GM21723 (cell line): ENCODE measurements at regions not wholly inside any gene's neighbourhood (a gene's known extent, or its start where the extent isn't known, plus 50 kb on each side); places are given as distances from the start of the nearest gene placed in this dataset.
"Not testable (repeated sequence)": the region's sequence is repeated elsewhere in the genome, so short reads cannot be mapped to it uniquely, and the experiment has no call there.

Experiments
- ATAC-seq: cut with Tn5 transposase; IDR thresholded peaks from one replicate; pipeline ENCODE4 v1.9.1; 2021; ENCODE audit warnings: mild to moderate bottlenecking, moderate library complexity; ENCODE audit not compliant: unreplicated experiment

DNA sequence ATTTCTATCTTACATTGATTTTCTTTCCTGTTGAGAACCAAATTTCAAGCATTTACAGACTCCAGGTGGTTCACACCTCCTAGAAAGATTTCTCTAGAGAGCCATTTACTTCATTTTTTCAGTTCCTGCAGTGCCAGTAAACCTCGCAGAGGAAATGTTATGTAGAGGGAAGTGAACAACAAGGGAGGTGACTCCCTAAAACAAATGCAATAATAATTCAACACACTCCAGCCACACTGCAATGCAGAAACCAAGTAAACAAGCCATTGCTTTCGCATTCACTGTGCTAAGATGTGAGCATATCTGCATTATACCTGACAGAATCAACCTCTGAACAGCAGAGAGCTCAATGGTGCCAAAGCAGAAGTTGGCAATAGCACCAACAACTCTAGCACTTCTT, 215.1 kb downstream of the RBM26 start:
- peak; percentile 36 for ATAC-seq

DNA sequence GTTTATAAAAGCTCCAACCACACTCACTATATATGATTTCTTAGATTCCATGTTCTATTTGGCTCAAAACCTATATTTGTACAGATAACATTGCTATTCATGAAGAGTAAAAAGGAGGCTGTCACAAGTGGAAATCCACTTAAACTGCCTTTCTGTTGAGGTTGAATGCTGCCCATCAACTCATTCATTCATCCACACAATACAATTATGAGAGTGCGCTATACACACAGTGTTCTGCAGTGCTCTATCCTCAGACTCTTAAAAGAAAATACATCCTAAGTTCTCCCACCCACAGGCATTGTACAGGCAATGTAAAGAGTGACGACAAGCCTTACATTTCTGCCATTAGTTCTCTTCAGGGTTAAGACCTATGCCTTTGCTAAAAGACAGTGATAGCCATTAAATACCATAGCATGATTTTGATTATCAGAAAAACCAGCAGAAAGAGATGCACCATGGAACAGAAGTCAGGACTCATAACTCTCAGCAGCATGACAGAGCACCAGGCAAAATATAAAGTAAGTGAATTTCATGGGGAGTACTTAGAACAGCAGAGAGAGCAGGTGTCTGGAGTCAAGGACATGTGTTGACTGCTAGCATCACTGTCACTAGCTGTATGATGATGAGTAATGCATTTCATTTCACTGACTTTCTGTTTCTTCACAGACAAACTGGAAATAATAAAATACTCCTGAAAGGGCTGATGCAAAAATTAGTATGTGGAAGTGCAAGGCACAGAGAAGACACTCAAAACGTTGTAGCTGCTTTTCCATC, 218.0 kb downstream of the RBM26 start:
- ATAC-seq = peak; percentile 33

DNA sequence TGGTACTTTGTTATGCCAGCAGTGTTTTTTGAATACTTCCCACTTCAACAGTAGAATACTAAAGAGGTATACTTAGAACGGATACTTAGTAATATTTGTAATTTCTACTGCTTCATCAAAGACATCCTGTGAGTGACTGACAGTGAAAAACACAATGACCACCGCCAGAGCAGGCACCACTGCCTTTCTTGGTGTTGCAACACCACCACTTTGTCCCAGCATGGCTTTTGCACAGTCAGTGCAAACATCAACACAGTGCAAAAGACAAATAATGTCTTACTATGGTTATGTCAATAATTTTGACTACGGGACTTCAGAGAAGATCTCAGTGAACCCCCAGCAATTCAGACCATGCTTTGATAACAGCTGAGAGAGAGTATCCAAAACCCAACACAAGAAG, 220.5 kb downstream of the RBM26 start:
- ATAC-seq = no peak

GRCh38 chr13:79183231-79183630, 222.8 kb downstream of the RBM26 start:
- no peak for ATAC-seq

DNA sequence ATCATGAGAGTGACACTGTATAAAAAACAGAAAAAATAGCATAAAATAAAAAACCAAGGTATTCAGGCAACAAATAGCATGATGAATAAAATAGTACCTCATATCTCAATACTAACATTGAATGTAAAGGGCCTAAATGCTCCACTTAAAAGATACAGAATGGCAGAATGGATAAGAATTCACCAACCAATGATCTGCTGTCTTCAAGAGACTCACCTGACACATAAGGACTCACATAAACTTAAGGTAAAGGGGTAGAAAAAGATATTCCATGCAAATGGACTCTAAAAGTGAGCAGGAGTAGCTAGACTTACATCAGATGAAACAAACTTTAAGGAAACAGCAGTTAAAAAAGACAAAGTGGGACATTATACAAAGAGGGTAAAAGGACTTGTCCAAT, 232.4 kb downstream of the RBM26 start:
- not testable (repeated sequence) for ATAC-seq

DNA sequence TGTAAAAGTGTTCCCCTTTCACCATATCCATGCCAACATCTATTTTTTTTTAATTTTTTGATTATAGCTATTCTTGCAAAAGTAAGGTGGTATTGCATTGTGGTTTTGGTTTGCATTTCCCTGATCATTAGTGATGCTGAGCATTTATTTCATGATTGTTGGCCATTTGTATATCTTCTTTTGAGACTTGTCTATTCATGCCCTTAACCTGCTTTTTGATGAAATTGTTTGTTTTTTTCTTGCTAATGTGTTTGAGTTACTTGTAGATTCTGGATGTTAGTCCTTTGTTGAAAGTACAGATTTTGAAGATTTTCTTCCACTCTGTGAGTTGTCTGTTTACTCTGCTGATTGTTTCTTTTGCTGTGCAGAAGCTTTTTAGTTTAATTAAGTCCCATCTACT, 233.1 kb downstream of the RBM26 start:
- ATAC-seq = not testable (repeated sequence)

DNA sequence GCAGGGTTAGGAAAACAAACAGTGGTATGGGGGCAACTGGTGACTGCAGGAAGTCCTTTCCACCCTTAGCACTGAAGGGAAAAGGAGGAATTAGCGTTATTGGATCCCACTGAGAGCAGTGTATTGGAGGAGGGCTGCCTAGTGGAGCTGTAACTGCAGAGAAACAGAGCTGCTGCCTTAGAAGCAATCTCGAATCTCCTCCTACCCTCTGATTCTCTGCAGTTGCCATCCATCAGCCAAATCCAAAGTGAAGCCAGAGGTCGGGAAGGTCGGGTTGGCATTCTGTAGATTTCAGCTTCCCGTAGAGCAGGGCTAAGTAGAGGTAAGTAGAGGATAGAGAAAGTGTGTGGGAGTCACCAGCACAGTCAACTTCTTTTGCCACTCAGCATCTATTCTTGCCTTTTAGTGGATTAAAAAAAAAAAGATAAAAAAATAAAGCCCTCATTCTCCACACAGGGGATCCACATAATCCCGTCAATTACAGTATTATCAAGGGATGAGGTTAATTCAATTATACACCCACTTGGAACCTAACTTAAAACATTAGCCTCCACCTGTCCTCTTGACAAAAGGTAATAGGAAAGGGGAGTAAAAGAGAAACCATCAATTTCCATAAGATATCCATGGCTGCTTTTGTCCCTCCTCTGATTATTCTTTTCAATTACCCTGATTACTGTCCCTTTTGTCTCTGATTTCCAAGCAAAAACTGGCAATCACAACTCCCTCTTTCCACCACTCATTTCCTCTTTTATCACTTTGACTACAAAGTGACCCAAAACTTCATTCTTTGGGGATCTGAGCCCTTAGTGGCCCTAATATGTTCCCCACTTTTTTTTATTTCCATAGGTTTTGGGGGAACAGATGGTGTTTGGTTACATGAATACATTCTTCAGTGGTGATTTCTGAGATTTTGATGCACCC, 234.7 kb downstream of the RBM26 start:
- ATAC-seq = no peak

DNA sequence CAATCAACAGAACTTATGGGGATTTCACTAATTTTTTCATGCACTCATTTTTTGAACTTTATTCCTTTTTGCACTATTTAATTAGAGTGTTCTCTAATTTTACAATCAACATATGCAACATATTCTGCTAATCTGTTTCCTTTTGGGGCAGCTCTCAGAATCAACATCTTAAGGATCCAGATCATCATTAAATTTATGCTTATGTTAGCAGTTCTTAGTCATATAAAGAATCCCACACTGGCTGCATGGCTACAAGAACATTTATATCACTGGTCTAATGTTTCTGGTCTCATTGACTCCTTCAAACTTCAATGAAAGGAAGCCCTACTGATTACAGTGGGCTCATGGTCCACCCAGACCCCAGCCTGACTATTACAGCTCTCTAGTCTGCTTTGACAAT, 245.2 kb downstream of the RBM26 start:
- ATAC-seq = no peak

DNA sequence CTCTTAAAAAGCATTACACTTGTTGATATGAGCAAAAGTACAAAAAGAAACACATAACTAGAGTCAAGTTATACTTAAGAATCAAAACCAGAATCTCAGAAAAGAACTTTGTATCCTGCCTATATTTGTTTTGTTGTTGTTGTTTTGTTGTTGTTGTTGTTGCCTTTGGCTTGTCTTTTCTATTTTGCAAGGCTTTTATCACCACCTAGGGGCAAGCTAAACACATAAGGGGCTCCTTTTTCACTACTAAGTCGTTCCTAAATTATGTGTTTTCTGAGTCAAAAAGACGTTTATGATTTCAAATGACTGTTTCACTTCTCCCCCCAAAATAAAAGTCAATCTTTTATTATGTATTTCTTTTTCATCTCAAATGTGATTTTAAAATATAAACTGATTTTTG, 250.2 kb downstream of the RBM26 start:
- no peak for ATAC-seq

DNA sequence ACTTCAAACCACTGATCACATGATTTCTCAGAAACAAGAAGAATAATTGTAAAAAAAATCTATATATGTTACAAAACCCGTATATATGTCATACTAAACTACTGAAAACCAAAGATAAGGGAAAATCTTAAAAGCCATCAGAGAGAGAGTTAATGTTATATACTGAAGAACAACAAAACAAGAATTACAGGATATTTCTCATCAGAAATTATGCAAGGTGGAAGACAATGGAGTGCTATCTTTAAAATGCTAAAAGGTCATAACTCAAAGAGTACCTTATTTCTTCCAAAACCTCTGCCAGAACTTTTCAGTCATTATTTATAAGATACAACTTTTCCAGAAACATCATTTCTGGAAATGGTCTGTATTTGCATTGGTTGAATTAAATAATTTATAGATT, 256.8 kb downstream of the RBM26 start:
- ATAC-seq = no peak

DNA sequence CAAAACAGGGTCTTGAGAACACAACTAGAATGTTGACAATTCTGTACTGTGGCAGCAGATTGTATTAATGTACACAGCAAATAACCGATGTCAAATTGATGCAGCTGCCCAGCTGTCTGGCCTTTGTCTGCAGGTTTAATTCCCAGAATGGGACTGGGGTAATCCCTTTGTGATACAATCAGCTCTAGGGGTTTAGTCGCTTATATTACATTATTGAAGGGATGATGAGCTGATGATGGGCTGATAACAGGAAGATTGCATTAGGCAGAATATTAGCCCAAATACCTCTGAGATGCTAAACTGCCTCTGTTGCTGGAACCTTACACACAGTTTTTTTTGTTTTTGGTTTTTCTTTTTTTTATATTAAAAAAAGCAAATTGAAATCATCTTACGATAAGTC, 265.0 kb downstream of the RBM26 start:
- no peak for ATAC-seq

DNA sequence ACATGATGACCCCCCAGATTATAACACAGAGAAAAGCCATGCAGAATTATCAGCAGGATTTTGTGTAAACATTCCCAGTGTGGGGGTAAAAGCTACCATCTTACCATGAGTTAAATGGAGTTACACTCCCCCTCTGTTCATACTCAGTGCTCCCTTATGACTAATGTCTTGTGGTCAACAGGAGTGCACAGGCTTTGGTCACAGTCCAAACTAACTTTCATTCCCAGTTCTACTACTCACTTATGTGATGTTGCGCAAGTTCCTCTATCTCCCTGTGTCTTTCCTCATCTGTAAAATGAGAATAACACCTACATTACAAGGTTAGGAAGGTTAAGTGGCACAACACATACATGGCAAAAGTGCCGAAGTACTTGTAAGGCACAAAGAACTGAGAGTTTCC, 277.9 kb downstream of the RBM26 start:
- no peak for ATAC-seq

DNA sequence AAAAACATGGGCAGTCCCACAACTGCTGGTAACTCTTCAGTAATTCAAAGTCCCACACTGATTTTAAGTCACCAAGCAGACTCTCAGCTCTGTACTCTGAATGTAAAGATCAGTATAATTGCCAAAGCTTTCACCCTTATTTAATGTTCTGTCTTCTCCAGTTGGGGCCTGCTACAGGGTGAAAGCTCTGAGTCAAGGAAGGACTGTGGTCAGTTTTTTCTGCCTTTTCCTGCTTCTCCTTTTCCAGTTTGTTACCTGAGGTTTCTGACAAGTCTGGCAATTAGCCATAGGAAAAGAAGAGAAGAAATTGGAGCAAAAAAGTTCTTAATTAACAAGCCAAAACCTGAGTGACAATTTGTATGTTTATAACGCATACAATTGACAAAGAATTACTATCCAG, 279.3 kb downstream of the RBM26 start:
- ATAC-seq = no peak

- ATAC-seq = no peak
Observed at GRCh38 chr13:79124183-79124582, 281.9 kb downstream of the RBM26 start.

DNA sequence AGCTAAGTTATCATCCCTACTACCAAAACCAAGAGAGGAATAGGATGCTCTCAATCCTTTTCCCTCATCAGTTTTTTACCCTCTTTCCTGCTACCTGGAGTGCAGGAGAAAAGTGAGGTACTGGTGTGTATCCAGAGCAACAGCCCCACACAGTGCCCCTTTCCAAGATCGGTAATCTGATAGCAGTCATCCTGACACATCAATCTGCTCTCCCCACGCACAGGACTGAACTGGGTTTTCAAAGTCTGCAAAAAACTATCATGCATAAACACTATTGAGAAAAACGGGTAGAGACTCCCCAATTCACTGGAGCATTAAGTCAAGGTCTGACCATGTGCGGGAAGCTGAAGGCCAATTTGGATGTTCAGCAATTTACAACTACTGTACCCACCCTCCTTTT, 284.8 kb downstream of the RBM26 start:
- no peak for ATAC-seq

GRCh38 chr13:79119578-79120107, 286.4 kb downstream of the RBM26 start:
- ATAC-seq = no peak

DNA sequence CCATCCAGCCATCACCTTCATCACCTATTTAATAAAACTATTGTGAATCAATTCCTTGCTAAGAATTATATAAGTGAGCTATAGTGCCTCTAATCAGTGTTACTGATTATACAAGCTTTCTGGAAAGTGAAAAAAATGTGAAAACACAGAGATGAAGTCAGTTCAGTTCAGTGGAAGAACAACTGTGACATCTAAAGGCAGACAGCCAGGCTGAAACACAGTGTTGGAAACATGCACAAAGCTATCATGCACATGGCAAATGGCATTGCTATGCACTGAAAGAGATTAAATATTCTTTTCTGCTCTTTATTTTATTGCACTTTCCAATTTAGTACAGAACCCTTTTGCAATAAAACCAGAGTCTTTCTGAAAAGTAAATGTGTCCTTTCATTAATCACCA, 294.0 kb downstream of the RBM26 start:
- ATAC-seq = no peak

DNA sequence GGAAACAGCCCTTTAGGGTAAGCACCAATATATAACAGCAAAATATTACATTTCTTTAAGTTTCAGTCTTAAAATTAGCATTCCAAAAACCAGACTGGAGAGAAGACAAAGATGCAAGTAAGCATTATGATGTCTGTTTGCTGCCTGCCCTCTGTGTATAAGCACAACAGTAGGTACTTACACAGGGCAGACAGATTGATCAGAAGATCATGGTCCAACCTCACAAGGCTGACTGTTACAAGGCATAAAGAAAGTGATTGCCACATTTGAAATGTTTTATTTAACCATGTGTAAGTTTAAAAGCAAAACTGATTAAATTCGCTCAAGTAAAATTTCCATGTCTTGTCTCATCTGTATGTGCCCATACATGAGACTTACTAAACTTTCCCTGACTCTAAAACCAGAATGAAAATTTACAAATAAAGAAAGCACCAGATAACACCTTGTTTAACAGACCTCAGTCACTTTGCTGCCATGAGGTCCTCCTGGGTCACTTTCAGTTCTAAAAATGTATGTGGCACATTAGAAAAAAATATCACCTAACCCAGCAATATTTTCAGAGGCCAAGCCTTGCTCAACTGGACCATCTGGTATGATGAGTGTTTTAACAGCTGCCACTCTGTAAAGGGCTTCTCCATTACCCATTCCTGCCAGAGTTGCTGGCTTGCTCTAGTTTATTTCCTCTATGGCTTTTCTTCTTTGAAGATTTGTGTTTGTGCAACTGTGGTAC, 297.0 kb downstream of the RBM26 start:
- ATAC-seq = peak; percentile 67

DNA sequence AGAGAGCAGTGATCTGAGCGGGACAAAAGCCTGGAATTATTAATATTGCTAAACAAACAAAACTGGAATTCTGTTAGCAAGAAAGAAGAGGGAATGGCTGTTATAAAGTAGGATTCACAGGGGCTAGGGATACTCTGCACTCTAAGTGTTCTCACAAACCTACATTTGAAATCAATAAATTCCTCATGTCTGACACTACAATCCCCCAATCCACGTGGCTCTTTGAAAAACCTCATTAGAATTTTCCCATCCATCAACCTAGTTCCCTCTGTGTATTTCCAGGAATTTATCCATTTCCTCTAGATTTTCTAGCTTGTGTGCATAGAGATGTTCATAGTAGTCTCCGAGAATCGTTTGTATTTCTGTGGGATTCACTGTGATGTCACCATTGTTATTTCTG, 307.5 kb downstream of the RBM26 start:
- no peak for ATAC-seq

GRCh38 chr13:79097201-79097600, 308.9 kb downstream of the RBM26 start:
- no peak for ATAC-seq

DNA sequence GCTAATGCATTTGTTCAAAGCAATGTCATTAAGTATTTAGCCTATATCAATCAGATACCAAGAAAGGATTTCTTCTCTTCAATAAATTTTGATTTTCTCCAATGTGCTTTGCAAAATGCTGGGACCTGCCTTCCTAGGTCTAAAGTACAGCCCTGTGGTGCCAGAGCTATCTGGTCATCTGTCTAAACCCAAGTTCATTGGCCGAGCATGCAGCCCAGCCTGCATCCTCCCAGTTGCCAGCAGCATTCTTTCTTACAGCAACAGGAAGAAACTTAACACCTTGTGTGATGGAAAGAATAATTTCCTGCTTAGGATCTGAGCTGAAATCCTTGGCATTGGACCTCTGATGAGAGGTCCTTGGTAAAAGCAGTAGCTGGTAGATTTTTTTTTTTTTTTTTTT, 310.0 kb downstream of the RBM26 start:
- ATAC-seq = no peak
